Cardiac muscle cell (in vitro differentiated cells and primary cell): ENCODE measurements at regions not wholly inside any gene's neighbourhood (a gene's known extent, or its start where the extent isn't known, plus 50 kb on each side); places are given as distances from the start of the nearest gene placed in this dataset.

Experiments
- DNase-seq, 2 donors: peaks; one replicate each; pipeline versions ENCODE4 v3.0.0 to v3.0.0-alpha.2; 2010 to 2017; ENCODE audit warnings: low read depth in 1 of 2, low spot score in 1 of 2
- H3K27ac ChIP-seq: fragments of 200-600 bp; sonication (generic); 2 replicates; pipeline ENCODE4 v1.5.1; 2016
- H3K27me3 ChIP-seq: fragments of 200-600 bp; sonication (generic); 2 replicates; pipeline ENCODE4 v1.6.0; 2016; ENCODE audit warnings: control low read depth
- H3K36me3 ChIP-seq: fragments of 200-600 bp; sonication (generic); 2 replicates; pipeline ENCODE4 v1.5.1; 2016; ENCODE audit warnings: control low read depth
- H3K4me1 ChIP-seq: fragments of 200-600 bp; sonication (generic); 2 replicates; pipeline ENCODE4 v1.8.1; 2017; ENCODE audit warnings: low read depth, mild to moderate bottlenecking, mixed run types
- H3K4me3 ChIP-seq: fragments of 200-600 bp; sonication (generic); 2 replicates; pipeline ENCODE4 v1.5.1; 2016; ENCODE audit warnings: mild to moderate bottlenecking
- H3K9me3 ChIP-seq: fragments of 200-600 bp; sonication (generic); 2 replicates; pipeline ENCODE4 v1.5.1; 2017; ENCODE audit warnings: low read depth, mild to moderate bottlenecking, control low read depth
- CTCF ChIP-seq: IDR thresholded peaks from 2 replicates; pipeline ENCODE4 v1.5.1; 2012; ENCODE audit warnings: low read depth, mild to moderate bottlenecking, low read length

DNA sequence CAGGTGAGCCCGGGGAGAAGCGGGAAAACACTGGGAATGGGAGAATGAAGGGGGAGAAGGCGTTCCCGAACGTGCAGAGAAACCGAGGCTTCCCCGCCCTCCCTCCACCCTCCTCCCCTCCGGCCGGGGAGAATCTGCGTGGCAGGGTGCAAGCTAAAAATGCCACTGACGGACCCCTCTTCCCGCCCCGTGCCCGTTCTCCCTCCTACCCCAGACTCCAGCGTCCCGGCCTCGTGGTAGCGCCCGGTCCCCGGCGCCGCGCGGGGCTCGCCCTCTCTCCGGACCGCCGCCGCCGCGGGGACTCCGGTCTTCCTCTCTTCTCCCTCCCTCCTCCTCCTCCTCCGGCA, 81.6 kb upstream of the AK4 start:
- Histone ChIP-seq H3K4me3 (peak overlapping the region; percentile 91), H3K9me3 (no peaks in the 10 kb centered on the region), H3K4me1 (peaks cover 28% of the 10 kb centered on the region), H3K27me3 (no peaks in the 10 kb centered on the region), H3K27ac (no peak overlapping the region), H3K36me3 (no peaks in the 10 kb centered on the region)
- TF ChIP-seq CTCF, result no peak
- DNase-seq, result no peak

GRCh38 chr1:65066766-65067490, 81.1 kb upstream of the AK4 start:
- no peak for TF ChIP-seq CTCF
- Histone ChIP-seq H3K4me3 (peak overlapping the region; percentile 91), H3K4me1 (peaks cover 28% of the 10 kb centered on the region), H3K9me3 (no peaks in the 10 kb centered on the region), H3K27ac (peak overlapping the region; percentile 42), H3K36me3 (no peaks in the 10 kb centered on the region), H3K27me3 (no peaks in the 10 kb centered on the region)
- DNase-seq, result peak; percentile 70 to 91

DNA sequence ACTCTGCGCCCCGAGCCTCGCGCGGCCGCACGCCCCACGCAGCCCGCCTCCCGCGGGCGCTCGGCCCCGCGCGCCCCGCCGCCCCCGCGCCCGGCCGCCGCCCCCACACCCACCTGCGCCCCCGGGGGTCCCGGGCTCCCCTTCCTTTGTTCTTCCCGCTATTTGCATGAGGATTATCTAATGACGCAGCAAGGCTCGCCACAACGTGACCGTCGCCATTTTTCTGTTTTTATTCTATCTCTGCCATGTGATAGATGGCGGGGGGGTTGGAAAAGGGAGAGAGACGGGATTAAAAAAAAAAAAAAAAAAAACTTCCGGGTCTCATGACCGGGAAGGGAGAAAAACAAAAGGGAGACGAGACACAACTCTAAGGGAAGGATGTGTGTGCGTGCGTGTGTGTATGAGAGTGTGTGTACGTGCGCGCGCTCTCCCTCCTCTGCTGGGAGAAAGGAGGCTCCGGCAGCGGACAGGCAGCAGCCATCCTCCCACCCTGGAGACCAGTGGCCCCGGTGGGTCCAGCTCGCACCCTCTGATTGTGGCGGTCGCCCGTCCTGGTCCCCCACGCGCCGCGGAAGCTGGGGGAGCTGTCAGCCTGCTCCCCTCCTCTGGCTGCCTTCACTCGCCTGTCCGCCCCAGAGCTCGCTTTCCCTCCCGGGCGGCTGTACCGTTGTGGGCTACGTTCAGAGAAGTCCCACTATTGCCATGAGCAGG, 80.4 kb upstream of the AK4 start:
- DNase-seq, result peak; percentile 81 to 88
- no peaks in the 10 kb centered on the region for H3K27me3 ChIP-seq
- peak overlapping the region; percentile 45 for H3K27ac ChIP-seq
- H3K4me1 ChIP-seq, result peaks cover 28% of the 10 kb centered on the region
- H3K4me3 ChIP-seq, result peak overlapping the region; percentile 91
- H3K36me3 ChIP-seq, result no peaks in the 10 kb centered on the region
- no peak for TF ChIP-seq CTCF
- H3K9me3 ChIP-seq, result no peaks in the 10 kb centered on the region

DNA sequence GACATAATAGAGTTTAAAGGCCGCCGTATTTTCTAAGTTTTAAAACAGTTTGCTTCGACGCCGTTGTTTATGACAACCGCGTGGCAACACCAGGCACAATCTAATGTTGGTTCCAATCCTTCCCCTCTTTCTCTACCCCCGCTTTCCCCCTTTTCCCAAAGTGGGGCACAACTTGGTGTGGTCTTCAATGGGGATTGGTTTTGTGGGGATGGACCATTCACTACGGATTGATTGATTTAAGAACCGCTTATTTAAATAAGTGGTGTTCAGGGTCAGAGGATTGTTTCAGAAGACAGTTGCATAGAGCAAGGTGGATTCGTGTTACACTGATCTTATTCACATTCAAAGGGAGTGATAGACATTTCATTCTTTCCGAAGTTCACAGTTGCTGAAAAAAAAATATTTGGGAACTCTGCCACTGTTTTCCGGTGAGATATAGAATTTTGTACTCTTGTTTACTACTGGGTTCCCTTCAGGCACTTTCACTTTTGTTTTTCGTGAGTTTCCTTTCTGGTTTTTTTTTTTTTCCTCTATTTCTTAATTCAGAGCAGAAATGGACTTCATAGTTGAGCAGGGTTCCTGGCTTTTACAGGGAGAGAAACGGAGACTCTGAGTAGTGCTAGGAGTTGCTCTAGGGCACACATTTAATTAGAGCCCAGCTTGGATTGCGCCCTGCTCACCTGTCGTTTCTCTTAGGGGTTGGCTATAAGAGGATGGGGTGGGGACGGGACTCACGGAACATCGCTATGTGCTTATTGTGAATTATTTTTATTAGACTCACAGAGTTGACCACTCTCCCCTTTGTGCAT, 79.6 kb upstream of the AK4 start:
- peak in 1 of 2 donors; percentile 55 for DNase-seq
- peak overlapping the region; percentile 45 for H3K27ac ChIP-seq
- H3K4me3 ChIP-seq, result peak overlapping the region; percentile 91
- TF ChIP-seq CTCF, result no peak
- H3K4me1 ChIP-seq, result peaks cover 28% of the 10 kb centered on the region
- H3K9me3 ChIP-seq, result no peaks in the 10 kb centered on the region
- H3K36me3 ChIP-seq, result no peaks in the 10 kb centered on the region
- no peaks in the 10 kb centered on the region for H3K27me3 ChIP-seq

DNA sequence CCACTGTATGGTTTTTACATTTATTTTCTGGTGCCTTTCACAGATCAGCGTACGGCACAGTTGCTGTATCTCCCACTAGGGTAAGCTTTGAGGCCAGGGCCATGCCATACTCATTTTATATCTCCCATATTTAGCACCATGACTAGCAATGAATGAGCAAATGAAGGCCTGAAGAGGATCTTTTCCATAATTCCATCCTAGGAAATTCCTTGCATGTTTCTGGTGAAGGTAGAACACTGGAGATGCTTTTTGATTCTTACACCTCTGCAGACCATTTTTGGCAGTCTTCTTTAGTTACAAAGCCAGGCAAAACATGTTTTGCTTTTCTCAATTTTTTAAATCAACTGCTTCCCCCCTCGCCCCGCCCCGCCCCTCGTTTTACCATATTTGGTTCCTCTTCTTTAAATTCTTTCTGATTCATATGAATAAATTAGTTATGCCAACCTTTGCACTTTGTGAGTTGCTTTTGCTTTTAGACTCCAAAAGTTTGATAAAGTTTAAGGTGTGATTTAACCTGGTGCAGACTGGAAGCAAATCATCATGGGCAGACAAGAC, 78.9 kb upstream of the AK4 start:
- no peak for TF ChIP-seq CTCF
- DNase-seq, result no peak
- Histone ChIP-seq H3K36me3 (no peaks in the 10 kb centered on the region), H3K4me1 (peaks cover 26% of the 10 kb centered on the region), H3K27ac (no peak overlapping the region), H3K4me3 (peak overlapping the region; percentile 91), H3K27me3 (no peaks in the 10 kb centered on the region), H3K9me3 (no peaks in the 10 kb centered on the region)
